Ovary (tissue), 7 donors: ENCODE measurements at regions not wholly inside any gene's neighbourhood (a gene's known extent, or its start where the extent isn't known, plus 50 kb on each side); places are given as distances from the start of the nearest gene placed in this dataset.

ENCODE experiments used
- DNase-seq, 5 donors: peaks; one replicate each; pipeline ENCODE4 v3.0.0-alpha.2; 2019 to 2020
- H3K27ac ChIP-seq, 2 donors: fragments of 200-600 bp; one replicate each; pipeline versions ENCODE4 v1.5.1 to v1.8.0; 2019 to 2022
- H3K27me3 ChIP-seq: fragments of 200-600 bp; one replicate; pipeline ENCODE4 v1.8.0; 2022
- H3K36me3 ChIP-seq: fragments of 200-600 bp; sonication (generic); one replicate; pipeline ENCODE4 v1.5.1; 2019
- H3K4me1 ChIP-seq: one replicate; pipeline ENCODE4 v1.8.1; 2013; ENCODE audit warnings: mild to moderate bottlenecking, moderate library complexity; ENCODE audit not compliant: insufficient read depth
- H3K4me3 ChIP-seq: fragments of 200-600 bp; sonication (generic); one replicate; pipeline ENCODE4 v1.5.1; 2017
- H3K9me3 ChIP-seq, 2 donors: fragments of 200-600 bp in 1 of 2; sonication (generic) in 1 of 2; one replicate each; pipeline versions ENCODE4 v1.5.1 to v1.8.1; 2013 to 2019; ENCODE audit warnings: mild to moderate bottlenecking in 1 of 2, moderate library complexity in 1 of 2
- EP300 ChIP-seq: sonication (generic); formaldehyde crosslinking; IDR thresholded peaks from one replicate; pipeline ENCODE4 v1.6.1; 2017; ENCODE audit warnings: antibody characterized with exemption
- POLR2A ChIP-seq: fragments of 450-650 bp; IDR thresholded peaks from one replicate; pipeline ENCODE4 v1.6.1; 2017; ENCODE audit warnings: antibody characterized with exemption, mild to moderate bottlenecking, moderate library complexity
- WGBS, 3 donors: extraction: QIAGEN DNeasy Blood & Tissue Kit in 1 of 3; methylation state at CpG; one replicate each; pipeline versions ENCODE4 v1.1.5 to v1.1.7; 2013 to 2017; 5-methylcytosine and 5-hydroxymethylcytosine counted together
- intact Hi-C, 4 donors: fragments of 100-400 bp; cut with DNase I; formaldehyde crosslinking; loops; one replicate each; pipeline versions ENCODE4 v1.11.0 to v1.15.1; 2022 to 2023
- TF ChIP-seq, protein P1 (sequence below), 3 donors: fragments of 450-650 bp in 2 of 3; fragments of 200-600 bp in 1 of 3; IDR thresholded peaks; one replicate each; pipeline versions ENCODE4 v1.5.1 to v1.8.0; 2016 to 2022; ENCODE audit warnings: antibody characterized with exemption in 3 of 3, mild to moderate bottlenecking in 1 of 3
- donor health status: DM: no; HTN: no; CAD: no; lungs with moderate emphysema.
- donor health status: DM: no; HTN: no; CAD: no.
- donor health status: Bipolar disorder and iron deficiency.
- donor health status: DM: no; HTN: no; CAD: no.
- donor health status: DM: yes; HTN: yes; CAD: no.

DNA sequence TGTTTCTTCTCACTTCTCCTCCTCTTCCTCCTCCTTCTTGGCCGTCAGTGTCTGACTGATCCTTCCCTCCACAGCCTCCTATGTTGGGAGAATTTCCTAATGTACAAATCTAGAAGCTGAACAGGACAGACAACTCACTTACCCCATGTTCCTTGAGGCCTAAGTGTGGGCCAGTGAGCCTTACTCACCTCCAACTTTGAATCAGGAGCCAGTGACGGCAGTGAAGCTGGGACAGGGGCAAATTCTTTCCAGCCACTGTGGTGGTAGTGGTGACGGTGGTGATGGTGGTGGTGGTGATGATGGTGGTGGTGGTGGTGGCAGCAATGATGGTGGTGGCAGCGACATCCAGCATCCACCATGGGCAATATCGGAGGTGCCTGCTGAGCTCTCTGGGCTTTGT, 166.3 kb downstream of the FAM43A start:
- Histone ChIP-seq H3K9me3 (no peaks in the 10 kb centered on the region), H3K27ac (no peak overlapping the region), H3K36me3 (no peaks in the 10 kb centered on the region), H3K4me3 (no peak overlapping the region), H3K27me3 (no peaks in the 10 kb centered on the region), H3K4me1 (no peaks in the 10 kb centered on the region)
- TF ChIP-seq, protein P1, sequence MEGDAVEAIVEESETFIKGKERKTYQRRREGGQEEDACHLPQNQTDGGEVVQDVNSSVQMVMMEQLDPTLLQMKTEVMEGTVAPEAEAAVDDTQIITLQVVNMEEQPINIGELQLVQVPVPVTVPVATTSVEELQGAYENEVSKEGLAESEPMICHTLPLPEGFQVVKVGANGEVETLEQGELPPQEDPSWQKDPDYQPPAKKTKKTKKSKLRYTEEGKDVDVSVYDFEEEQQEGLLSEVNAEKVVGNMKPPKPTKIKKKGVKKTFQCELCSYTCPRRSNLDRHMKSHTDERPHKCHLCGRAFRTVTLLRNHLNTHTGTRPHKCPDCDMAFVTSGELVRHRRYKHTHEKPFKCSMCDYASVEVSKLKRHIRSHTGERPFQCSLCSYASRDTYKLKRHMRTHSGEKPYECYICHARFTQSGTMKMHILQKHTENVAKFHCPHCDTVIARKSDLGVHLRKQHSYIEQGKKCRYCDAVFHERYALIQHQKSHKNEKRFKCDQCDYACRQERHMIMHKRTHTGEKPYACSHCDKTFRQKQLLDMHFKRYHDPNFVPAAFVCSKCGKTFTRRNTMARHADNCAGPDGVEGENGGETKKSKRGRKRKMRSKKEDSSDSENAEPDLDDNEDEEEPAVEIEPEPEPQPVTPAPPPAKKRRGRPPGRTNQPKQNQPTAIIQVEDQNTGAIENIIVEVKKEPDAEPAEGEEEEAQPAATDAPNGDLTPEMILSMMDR (IDR thresholded peaks at IDR 0.05) = no peak
- TF ChIP-seq EP300 (no peak), POLR2A (no peak)
- WGBS, 3 donors = 96 to 100% (median 97%) methylated on average over 5 of the region's 5 CpGs
- intact Hi-C loops = no loop called here
- no peak for DNase-seq

DNA sequence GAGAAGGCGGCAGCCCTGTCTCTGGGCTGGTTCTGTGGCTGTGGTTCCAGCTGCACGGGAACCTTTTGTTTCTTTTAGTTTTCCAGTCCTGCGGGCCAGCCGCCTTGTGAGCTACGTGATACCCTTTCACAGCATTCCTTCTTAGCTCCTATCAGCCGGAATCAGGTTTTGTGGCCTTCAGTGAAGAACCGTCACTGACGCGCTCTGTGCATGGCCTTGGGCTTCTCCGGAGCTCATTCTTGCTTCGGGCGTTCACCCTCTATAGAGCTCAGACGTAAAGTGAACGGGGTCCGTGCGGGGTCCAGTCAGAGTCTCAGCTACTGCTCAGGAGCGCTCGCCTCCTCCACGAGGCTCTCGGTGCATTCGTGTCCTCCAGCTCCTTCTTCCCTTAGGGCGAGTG, 166.7 kb downstream of the FAM43A start:
- TF ChIP-seq, protein P1 (IDR thresholded peaks at IDR 0.05) = no peak
- TF ChIP-seq POLR2A = no peak
- TF ChIP-seq EP300 = no peak
- intact Hi-C loops = no loop called here
- DNase-seq = no peak
- Histone ChIP-seq H3K9me3 (no peaks in the 10 kb centered on the region), H3K36me3 (no peaks in the 10 kb centered on the region), H3K4me1 (no peaks in the 10 kb centered on the region), H3K27ac (no peak overlapping the region), H3K27me3 (no peaks in the 10 kb centered on the region), H3K4me3 (no peak overlapping the region)
- 76 to 87% (median 81%) methylated on average over 22 of the region's 22 CpGs for WGBS, 3 donors

DNA sequence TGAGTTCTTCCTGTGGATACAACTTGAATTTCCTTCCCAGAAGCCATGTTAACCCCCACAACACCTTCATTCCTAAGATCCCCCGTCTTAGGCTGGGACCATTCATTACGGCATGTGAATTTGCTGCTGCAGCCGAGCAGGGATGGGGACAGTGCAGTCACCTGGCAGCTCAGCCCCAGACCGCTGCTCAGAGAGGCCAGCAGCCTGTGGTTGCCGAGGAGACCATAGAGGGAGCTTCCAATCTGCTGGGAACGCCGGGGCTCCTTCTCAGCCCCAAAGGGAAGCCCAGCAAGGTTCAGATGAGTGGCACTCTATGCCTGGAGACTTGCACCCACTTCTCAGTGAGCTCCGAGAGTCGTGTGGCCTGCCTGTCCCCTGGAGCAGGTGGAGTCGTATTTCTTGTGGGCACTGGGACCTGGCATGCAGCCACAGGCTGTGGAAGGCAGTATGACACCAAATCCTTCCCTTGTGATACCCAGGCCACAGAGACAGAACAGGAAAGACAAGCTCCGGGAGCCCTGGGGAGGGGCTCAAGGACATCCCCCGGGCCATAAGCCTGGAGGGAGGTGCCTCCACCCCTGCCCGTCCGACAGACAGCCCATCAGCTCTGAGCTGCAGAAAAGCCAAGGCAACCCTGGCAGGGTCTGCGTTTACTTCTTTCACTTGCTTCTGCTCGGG, 167.3 kb downstream of the FAM43A start:
- Histone ChIP-seq H3K4me1 (no peaks in the 10 kb centered on the region), H3K9me3 (no peaks in the 10 kb centered on the region), H3K4me3 (no peak overlapping the region), H3K36me3 (no peaks in the 10 kb centered on the region), H3K27me3 (no peaks in the 10 kb centered on the region), H3K27ac (no peak overlapping the region)
- 63 to 70% (median 67%) methylated on average over 16 of the region's 16 CpGs for WGBS, 3 donors
- intact Hi-C loops = no loop called here
- TF ChIP-seq POLR2A (no peak), EP300 (no peak)
- TF ChIP-seq, protein P1 (IDR thresholded peaks at IDR 0.05) = no peak
- no peak for DNase-seq

DNA sequence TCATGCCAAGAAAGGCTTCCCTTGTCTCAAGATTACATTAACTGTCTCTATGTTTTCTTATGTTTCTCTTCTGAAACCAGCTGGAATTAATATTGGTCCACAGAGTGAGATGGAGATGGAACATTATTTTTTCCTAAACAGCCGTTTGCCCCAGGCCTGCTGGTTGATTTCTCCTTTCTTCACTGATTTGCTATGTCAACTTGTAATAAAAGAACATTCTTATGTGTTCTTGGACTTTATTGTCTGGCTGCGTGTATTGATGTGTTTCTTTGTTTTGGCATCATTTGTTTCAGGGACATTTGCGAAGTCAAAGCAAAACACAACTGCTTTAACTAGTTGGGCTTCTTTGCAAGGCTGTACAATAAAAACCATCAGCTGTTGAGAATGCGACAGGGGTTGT, 168.5 kb downstream of the FAM43A start:
- Histone ChIP-seq H3K4me3 (no peak overlapping the region), H3K27ac (no peak overlapping the region), H3K9me3 (no peaks in the 10 kb centered on the region), H3K27me3 (no peaks in the 10 kb centered on the region), H3K36me3 (no peaks in the 10 kb centered on the region), H3K4me1 (no peaks in the 10 kb centered on the region)
- TF ChIP-seq POLR2A = no peak
- TF ChIP-seq, protein P1 (IDR thresholded peaks at IDR 0.05) = no peak
- DNase-seq = no peak
- intact Hi-C loops = no loop called here
- 23 to 27% (median 23%) methylated on average over 4 of the region's 4 CpGs for WGBS, 3 donors
